Suprapubic skin (tissue), 3 donors: ENCODE measurements at regions not wholly inside any gene's neighbourhood (a gene's known extent, or its start where the extent isn't known, plus 50 kb on each side); places are given as distances from the start of the nearest gene placed in this dataset.

Source experiments
- POLR2AphosphoS5 ChIP-seq, 3 donors: sonication (generic); formaldehyde crosslinking; IDR thresholded peaks; one replicate each; pipeline ENCODE4 v1.6.1; 2017; ENCODE audit warnings: antibody characterized with exemption in 3 of 3
- TF ChIP-seq, protein P1 (sequence below), 2 donors: fragments of 200-600 bp in 1 of 2; fragments of 450-650 bp in 1 of 2; sonication (generic) in 1 of 2; IDR thresholded peaks; one replicate each; pipeline ENCODE4 v1.5.1; 2016 to 2019; ENCODE audit warnings: antibody characterized with exemption in 2 of 2, mild to moderate bottlenecking in 1 of 2, moderate library complexity in 1 of 2

DNA sequence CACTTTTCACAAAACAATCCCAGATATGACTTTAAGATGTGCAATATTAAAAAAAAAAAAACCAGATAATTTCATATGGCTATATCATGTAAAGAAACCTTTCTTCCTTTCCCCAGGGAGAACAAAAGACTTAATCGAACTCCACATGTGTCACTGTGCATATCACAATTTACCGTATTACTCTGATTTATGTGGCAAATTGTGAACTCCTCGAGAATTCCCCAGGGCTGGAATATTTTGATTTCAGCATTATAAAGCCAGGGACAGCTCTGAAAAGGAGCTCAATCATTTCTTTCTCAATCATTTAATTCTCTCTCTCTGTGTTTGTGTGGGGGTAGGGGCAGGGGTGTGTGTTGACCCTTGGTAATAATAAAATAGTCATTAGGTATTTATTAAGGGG is 165.8 kb downstream of the TDRD15 start:
- TF ChIP-seq, protein P1, sequence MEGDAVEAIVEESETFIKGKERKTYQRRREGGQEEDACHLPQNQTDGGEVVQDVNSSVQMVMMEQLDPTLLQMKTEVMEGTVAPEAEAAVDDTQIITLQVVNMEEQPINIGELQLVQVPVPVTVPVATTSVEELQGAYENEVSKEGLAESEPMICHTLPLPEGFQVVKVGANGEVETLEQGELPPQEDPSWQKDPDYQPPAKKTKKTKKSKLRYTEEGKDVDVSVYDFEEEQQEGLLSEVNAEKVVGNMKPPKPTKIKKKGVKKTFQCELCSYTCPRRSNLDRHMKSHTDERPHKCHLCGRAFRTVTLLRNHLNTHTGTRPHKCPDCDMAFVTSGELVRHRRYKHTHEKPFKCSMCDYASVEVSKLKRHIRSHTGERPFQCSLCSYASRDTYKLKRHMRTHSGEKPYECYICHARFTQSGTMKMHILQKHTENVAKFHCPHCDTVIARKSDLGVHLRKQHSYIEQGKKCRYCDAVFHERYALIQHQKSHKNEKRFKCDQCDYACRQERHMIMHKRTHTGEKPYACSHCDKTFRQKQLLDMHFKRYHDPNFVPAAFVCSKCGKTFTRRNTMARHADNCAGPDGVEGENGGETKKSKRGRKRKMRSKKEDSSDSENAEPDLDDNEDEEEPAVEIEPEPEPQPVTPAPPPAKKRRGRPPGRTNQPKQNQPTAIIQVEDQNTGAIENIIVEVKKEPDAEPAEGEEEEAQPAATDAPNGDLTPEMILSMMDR (IDR thresholded peaks at IDR 0.05): no peak
- no peak for TF ChIP-seq POLR2AphosphoS5 (IDR thresholded peaks at IDR 0.05)
